CD14-positive monocyte (primary cell): ENCODE measurements at regions not wholly inside any gene's neighbourhood (a gene's known extent, or its start where the extent isn't known, plus 50 kb on each side); places are given as distances from the start of the nearest gene placed in this dataset.
A peak's percentile ranks its signal among the peaks of the same experiment; 100 is the strongest.

Source experiments
- DNase-seq, 3 donors: peaks; one replicate each; pipeline ENCODE4 v3.0.0-alpha.2; 2011 to 2022
- H2AFZ ChIP-seq: 2 replicates; pipeline ENCODE4 v1.6.0; 2012; ENCODE audit warnings: mild to moderate bottlenecking, low read depth, low read length, inconsistent platforms; ENCODE audit not compliant: insufficient read depth, poor library complexity, severe bottlenecking
- H3K27ac ChIP-seq, 2 donors: 1 replicate in 1 of 2; 2 replicates in 1 of 2; pipeline ENCODE4 v1.5.1; 2012 to 2013; ENCODE audit warnings: low read length in 2 of 2, control low read depth in 1 of 2, inconsistent platforms in 1 of 2, low read depth in 1 of 2, mild to moderate bottlenecking in 1 of 2
- H3K27me3 ChIP-seq, 2 donors: one replicate each; pipeline versions ENCODE4 v1.6.0 to v1.6.1; 2011 to 2013; ENCODE audit warnings: low read length in 2 of 2; ENCODE audit not compliant: control insufficient read depth in 2 of 2, insufficient read depth in 2 of 2
- H3K36me3 ChIP-seq, 2 donors: replicated peaks in 1 of 2; 1 replicate in 1 of 2; 2 replicates in 1 of 2; pipeline versions ENCODE4 v1.5.1 to v1.6.1; 2012 to 2013; ENCODE audit warnings: low read length in 2 of 2, control low read depth in 1 of 2, inconsistent platforms in 1 of 2, mild to moderate bottlenecking in 1 of 2; ENCODE audit not compliant: insufficient read depth in 2 of 2, control insufficient read depth in 1 of 2
- H3K4me1 ChIP-seq, 2 donors: 1 replicate in 1 of 2; 2 replicates in 1 of 2; pipeline versions ENCODE4 v1.5.1 to v1.6.1; 2012 to 2013; ENCODE audit warnings: low read length in 2 of 2, control low read depth in 1 of 2, inconsistent platforms in 1 of 2, mild to moderate bottlenecking in 1 of 2, moderate library complexity in 1 of 2; ENCODE audit not compliant: insufficient read depth in 2 of 2, control insufficient read depth in 1 of 2
- H3K4me2 ChIP-seq: replicated peaks from 2 replicates; pipeline ENCODE3; 2012; ENCODE audit warnings: low read length, moderate library complexity, mild to moderate bottlenecking; ENCODE audit not compliant: poor library complexity, severe bottlenecking; ENCODE audit errors: extremely low read depth
- H3K4me3 ChIP-seq, 3 experiments: fragments of 200-600 bp in 1 of 3; sonication (generic) in 1 of 3; replicated peaks in 1 of 3; 1 replicate in 2 of 3; 2 replicates in 1 of 3; pipeline ENCODE4 v1.5.1; 2011 to 2013; ENCODE audit warnings: low read length in 3 of 3, mild to moderate bottlenecking in 3 of 3, control low read depth in 2 of 3, low read depth in 2 of 3, inconsistent platforms in 1 of 3, moderate library complexity in 1 of 3
- H3K79me2 ChIP-seq: 2 replicates; pipeline ENCODE4 v1.6.0; 2012; ENCODE audit warnings: mild to moderate bottlenecking, control low read depth, inconsistent platforms, low read length, moderate library complexity; ENCODE audit not compliant: insufficient read depth
- H3K9ac ChIP-seq: 2 replicates; pipeline ENCODE4 v1.6.0; 2017; ENCODE audit warnings: low read length, mild to moderate bottlenecking; ENCODE audit not compliant: insufficient read depth, poor library complexity, severe bottlenecking
- H3K9me3 ChIP-seq, 2 donors: replicated peaks in 1 of 2; 1 replicate in 1 of 2; 2 replicates in 1 of 2; pipeline versions ENCODE4 v1.5.1 to v1.6.1; 2012 to 2013; ENCODE audit warnings: low read length in 2 of 2, control low read depth in 1 of 2; ENCODE audit not compliant: control insufficient read depth in 1 of 2, insufficient read depth in 1 of 2
- H4K20me1 ChIP-seq: 2 replicates; pipeline ENCODE4 v1.6.0; 2012; ENCODE audit warnings: mild to moderate bottlenecking, low read length, control low read depth, moderate library complexity; ENCODE audit not compliant: insufficient read depth
- H3K27ac Mint-ChIP-seq, 7 donors: one replicate each; pipeline ENCODE4 v1.8.0; 2020; ENCODE audit warnings: mild to moderate bottlenecking in 7 of 7, mixed read lengths in 7 of 7, moderate library complexity in 6 of 7, inconsistent platforms in 2 of 7
- H3K27me3 Mint-ChIP-seq, 3 donors: one replicate each; pipeline ENCODE4 v1.8.0; 2021 to 2022; ENCODE audit warnings: low read depth in 3 of 3, mild to moderate bottlenecking in 3 of 3, mixed read lengths in 3 of 3, moderate library complexity in 3 of 3, inconsistent platforms in 1 of 3
- H3K36me3 Mint-ChIP-seq, 2 donors: one replicate each; pipeline ENCODE4 v1.8.0; 2020; ENCODE audit warnings: mixed read lengths in 2 of 2, inconsistent platforms in 1 of 2, mild to moderate bottlenecking in 1 of 2
- H3K4me1 Mint-ChIP-seq: one replicate; pipeline ENCODE4 v1.8.0; 2020; ENCODE audit warnings: mild to moderate bottlenecking, mixed read lengths
- H3K4me3 Mint-ChIP-seq, 2 donors: one replicate each; pipeline ENCODE4 v1.8.0; 2020; ENCODE audit warnings: mild to moderate bottlenecking in 2 of 2, mixed read lengths in 2 of 2, moderate library complexity in 1 of 2
- H3K9me3 Mint-ChIP-seq, 7 donors: one replicate each; pipeline ENCODE4 v1.8.0; 2020 to 2022; ENCODE audit warnings: mixed read lengths in 7 of 7, mild to moderate bottlenecking in 6 of 7, moderate library complexity in 6 of 7, inconsistent platforms in 2 of 7
- WGBS: methylation state at CpG from one replicate; pipeline ENCODE4 v1.1.5; 2013; ENCODE audit warnings: missing lambda C conversion rate; ENCODE audit not compliant: insufficient coverage; 5-methylcytosine and 5-hydroxymethylcytosine counted together
- intact Hi-C, 2 donors: fragments of 100-400 bp; cut with micrococcal nuclease; formaldehyde crosslinking; loops; one replicate each; pipeline versions ENCODE4 v1.15.0 to v1.15.1; 2023
- TF ChIP-seq, protein P1 (sequence below): fragments of 200-600 bp; IDR thresholded peaks from one replicate; pipeline ENCODE4 v1.8.0; 2022; ENCODE audit warnings: antibody characterized with exemption, mild to moderate bottlenecking

DNA sequence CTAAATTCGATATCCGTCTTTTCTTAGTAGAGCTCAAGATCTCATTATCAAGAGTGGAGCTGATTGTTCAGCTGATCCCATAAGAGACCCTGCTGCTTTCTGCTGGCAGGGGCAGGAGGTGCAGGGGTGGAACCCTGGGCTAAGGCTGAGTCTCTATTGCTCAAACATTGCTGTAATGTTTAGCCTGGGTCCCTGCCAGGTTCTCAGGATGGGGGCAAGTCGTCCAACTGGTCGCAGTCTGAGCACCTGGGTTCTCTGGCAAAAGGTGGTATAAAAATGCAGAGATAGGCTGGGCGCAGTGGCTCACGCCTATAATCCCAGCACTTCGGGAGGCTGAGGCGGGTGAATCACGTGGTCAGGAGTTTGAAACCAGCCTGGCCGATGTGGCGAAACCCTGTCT is 62.0 kb upstream of the NRBF2 start:
- no peaks in the 10 kb centered on the region for H3K27me3 ChIP-seq
- H3K36me3 ChIP-seq: no peaks in the 10 kb centered on the region
- Mint-ChIP-seq H3K27me3 (peaks cover 2 to 6% (median 5%) of the 10 kb centered on the region in 3 donors), H3K9me3 (no peaks in the 10 kb centered on the region), H3K36me3 (peaks cover 0 to 3% of the 10 kb centered on the region in 2 donors), H3K4me1 (peaks cover 14% of the 10 kb centered on the region), H3K27ac (no peak overlapping the region), H3K4me3 (no peak overlapping the region)
- no peak overlapping the region for H2AFZ ChIP-seq
- H3K4me3 ChIP-seq: no peak overlapping the region
- intact Hi-C loops: no loop called here
- H3K79me2 ChIP-seq: no peaks in the 10 kb centered on the region
- no peaks in the 10 kb centered on the region for H4K20me1 ChIP-seq
- WGBS: 98% methylated on average over 7 of the region's 11 CpGs
- TF ChIP-seq, protein P1, sequence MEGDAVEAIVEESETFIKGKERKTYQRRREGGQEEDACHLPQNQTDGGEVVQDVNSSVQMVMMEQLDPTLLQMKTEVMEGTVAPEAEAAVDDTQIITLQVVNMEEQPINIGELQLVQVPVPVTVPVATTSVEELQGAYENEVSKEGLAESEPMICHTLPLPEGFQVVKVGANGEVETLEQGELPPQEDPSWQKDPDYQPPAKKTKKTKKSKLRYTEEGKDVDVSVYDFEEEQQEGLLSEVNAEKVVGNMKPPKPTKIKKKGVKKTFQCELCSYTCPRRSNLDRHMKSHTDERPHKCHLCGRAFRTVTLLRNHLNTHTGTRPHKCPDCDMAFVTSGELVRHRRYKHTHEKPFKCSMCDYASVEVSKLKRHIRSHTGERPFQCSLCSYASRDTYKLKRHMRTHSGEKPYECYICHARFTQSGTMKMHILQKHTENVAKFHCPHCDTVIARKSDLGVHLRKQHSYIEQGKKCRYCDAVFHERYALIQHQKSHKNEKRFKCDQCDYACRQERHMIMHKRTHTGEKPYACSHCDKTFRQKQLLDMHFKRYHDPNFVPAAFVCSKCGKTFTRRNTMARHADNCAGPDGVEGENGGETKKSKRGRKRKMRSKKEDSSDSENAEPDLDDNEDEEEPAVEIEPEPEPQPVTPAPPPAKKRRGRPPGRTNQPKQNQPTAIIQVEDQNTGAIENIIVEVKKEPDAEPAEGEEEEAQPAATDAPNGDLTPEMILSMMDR: no peak
- H3K27ac ChIP-seq: no peak overlapping the region
- peaks cover 9 to 10% of the 10 kb centered on the region in 2 donors for H3K4me1 ChIP-seq
- no peaks in the 10 kb centered on the region for H3K9me3 ChIP-seq
- DNase-seq: no peak
- no peak overlapping the region for H3K9ac ChIP-seq
- H3K4me2 ChIP-seq: no peak overlapping the region

DNA sequence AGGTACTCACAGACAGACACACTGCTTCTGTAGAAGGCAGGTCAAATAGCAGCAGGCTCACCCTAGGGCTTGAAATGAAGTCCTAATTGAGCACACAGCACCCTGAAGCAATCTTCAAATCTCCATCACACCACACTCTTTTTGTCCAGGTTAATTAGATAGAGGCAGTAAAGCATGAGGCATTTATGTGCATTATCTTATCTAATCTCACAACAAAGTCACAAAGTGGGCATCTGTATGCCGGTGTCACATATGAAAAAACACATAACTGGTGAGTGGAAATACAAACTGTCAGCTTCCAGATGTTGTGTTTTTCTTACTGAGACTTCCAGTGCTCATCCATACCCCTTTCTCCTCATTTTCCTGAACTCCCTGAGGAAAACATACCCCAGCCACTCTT is 63.8 kb upstream of the NRBF2 start:
- DNase-seq: no peak
- Mint-ChIP-seq H3K4me1 (peaks cover 21% of the 10 kb centered on the region), H3K27ac (peak overlapping the region in 1 of 7 donors; percentile 55), H3K27me3 (peaks cover 0 to 6% (median 2%) of the 10 kb centered on the region in 3 donors), H3K4me3 (no peak overlapping the region), H3K9me3 (peaks cover 0 to 2% (median 0%) of the 10 kb centered on the region in 7 donors), H3K36me3 (peaks cover 3 to 4% of the 10 kb centered on the region in 2 donors)
- WGBS: no CpG with 5 or more reads among the region's 1 CpG
- no peaks in the 10 kb centered on the region for H3K27me3 ChIP-seq
- no peaks in the 10 kb centered on the region for H3K36me3 ChIP-seq
- H2AFZ ChIP-seq: no peak overlapping the region
- H3K4me2 ChIP-seq: no peak overlapping the region
- no peak overlapping the region for H3K27ac ChIP-seq
- intact Hi-C loops: no loop called here
- no peak overlapping the region for H3K4me3 ChIP-seq
- H3K4me1 ChIP-seq: peaks cover 9 to 16% of the 10 kb centered on the region in 2 donors
- TF ChIP-seq, protein P1: no peak
- H4K20me1 ChIP-seq: no peaks in the 10 kb centered on the region
- H3K9me3 ChIP-seq: no peaks in the 10 kb centered on the region
- no peaks in the 10 kb centered on the region for H3K79me2 ChIP-seq
- no peak overlapping the region for H3K9ac ChIP-seq
